Heart right ventricle (tissue), 16 donors: ENCODE measurements at regions not wholly inside any gene's neighbourhood (a gene's known extent, or its start where the extent isn't known, plus 50 kb on each side); places are given as distances from the start of the nearest gene placed in this dataset.

ENCODE experiments used
- ATAC-seq, 8 donors: fragments of 200-7000 bp; cut with Tn5 transposase; one replicate each; pipeline ENCODE4 v1.9.1; 2020; ENCODE audit warnings: mild to moderate bottlenecking in 8 of 8, moderate library complexity in 8 of 8, moderate number of reproducible peaks in 1 of 8
- DNase-seq, 2 donors: peaks; one replicate each; pipeline ENCODE4 v3.0.0-alpha.2; 2020
- H3K27ac ChIP-seq, 10 donors: fragments of 200-600 bp; sonication (generic) in 2 of 10; one replicate each; pipeline versions ENCODE4 v1.5.0 to v1.8.0; 2020 to 2022; ENCODE audit warnings: mild to moderate bottlenecking in 3 of 10
- H3K27me3 ChIP-seq, 7 donors: fragments of 200-600 bp; one replicate each; pipeline ENCODE4 v1.8.0; 2021 to 2022; ENCODE audit warnings: mild to moderate bottlenecking in 2 of 7
- H3K36me3 ChIP-seq, 9 donors: fragments of 200-600 bp; sonication (generic) in 1 of 9; one replicate each; pipeline versions ENCODE4 v1.5.0 to v1.8.0; 2020 to 2022; ENCODE audit warnings: mild to moderate bottlenecking in 2 of 9
- H3K4me1 ChIP-seq, 9 donors: fragments of 200-600 bp; sonication (generic) in 1 of 9; one replicate each; pipeline versions ENCODE4 v1.5.0 to v1.8.0; 2020 to 2022; ENCODE audit warnings: mild to moderate bottlenecking in 4 of 9
- H3K4me3 ChIP-seq, 10 donors: fragments of 200-600 bp; sonication (generic) in 2 of 10; one replicate each; pipeline versions ENCODE4 v1.5.0 to v1.8.0; 2020 to 2022; ENCODE audit warnings: mild to moderate bottlenecking in 7 of 10, moderate library complexity in 2 of 10
- H3K9me3 ChIP-seq, 11 donors: fragments of 200-600 bp in 10 of 11; sonication (generic) in 2 of 11; one replicate each; pipeline versions ENCODE4 v1.5.0 to v1.8.0; 2013 to 2022; ENCODE audit warnings: mild to moderate bottlenecking in 2 of 11, control low read depth in 1 of 11, moderate library complexity in 1 of 11
- CTCF ChIP-seq, 9 donors: fragments of 200-600 bp; sonication (generic) in 2 of 9; IDR thresholded peaks; one replicate each; pipeline versions ENCODE4 v1.5.0 to v1.8.0; 2021 to 2022; ENCODE audit warnings: antibody characterized with exemption in 9 of 9, mild to moderate bottlenecking in 5 of 9, moderate library complexity in 1 of 9
- WGBS, 2 donors: extraction: QIAGEN DNeasy Blood & Tissue Kit; methylation state at CpG; one replicate each; pipeline ENCODE4 v1.1.7; 2013; ENCODE audit warnings: inconsistent platforms in 1 of 2; 5-methylcytosine and 5-hydroxymethylcytosine counted together
- intact Hi-C, 10 donors: fragments of 100-400 bp; cut with DNase I; formaldehyde crosslinking; loops; one replicate each; pipeline versions ENCODE4 v1.11.1 to v1.14.2; 2022
- donor health status: Arrhythmogenic right ventricular cardiomyopathy.
- donor health status: ischemic (EF 13 %, LVEDD 7.1; RV severe dilation, severe dysfunction).
- donor health status: healthy with polysubstance abuse.
- donor health status: DM: no; HTN: yes; CAD: no.
- donor health status: DM: no; HTN: no; CAD: no.
- donor health status: ischemic (EF 25% LVEDD 6.9; RV normal size, moderate dysfunction).
- donor health status: ischemic (EF 25% LVEDD 5.7; RV mildly dilated, moderate dysfunction).
- donor health status: healthy.
- donor health status: DM: yes; HTN: yes; CAD: no.
- donor health status: Ischemic cardiomyopathy.
- donor health status: ischemic (EF 35%, LVEDD 5.7; RV mildly dilated, moderate dysfunction).
- donor health status: nonischemic (EF 11% LVEDD 7.7; RV severe dilation, severe dysfunction).
- donor health status: DM: yes; HTN: yes; CAD: no.
- donor health status: PGD.
- donor health status: ischemic (EF 29% LVEDD 5.4; RV normal size, mild dysfunction).
- donor health status: nonischemic (EF 23%, LVEDD 6.1; RV moderate dilation, normal function).

GRCh38 chr1:68320349-68320748 lies 88.0 kb upstream of the WLS start:
- intact Hi-C loops = loop anchor here in 9 of 10 donors (2.0 to 10.0 kb wide), 6 partner anchors 86 to 556 kb away; partner anchors contain the start of gene WLS (in 4 of the 9)
- Histone ChIP-seq H3K4me1 (peaks cover 0 to 14% (median 0%) of the 10 kb centered on the region in 9 donors), H3K4me3 (no peak overlapping the region), H3K9me3 (no peaks in the 10 kb centered on the region), H3K36me3 (no peaks in the 10 kb centered on the region), H3K27me3 (no peaks in the 10 kb centered on the region), H3K27ac (no peak overlapping the region)
- no peak for TF ChIP-seq CTCF (IDR thresholded peaks at IDR 0.05)
- DNase-seq (no peak), ATAC-seq (no peak)
- WGBS, 2 donors = 81 to 85% methylated on average over 4 of the region's 4 CpGs

DNA sequence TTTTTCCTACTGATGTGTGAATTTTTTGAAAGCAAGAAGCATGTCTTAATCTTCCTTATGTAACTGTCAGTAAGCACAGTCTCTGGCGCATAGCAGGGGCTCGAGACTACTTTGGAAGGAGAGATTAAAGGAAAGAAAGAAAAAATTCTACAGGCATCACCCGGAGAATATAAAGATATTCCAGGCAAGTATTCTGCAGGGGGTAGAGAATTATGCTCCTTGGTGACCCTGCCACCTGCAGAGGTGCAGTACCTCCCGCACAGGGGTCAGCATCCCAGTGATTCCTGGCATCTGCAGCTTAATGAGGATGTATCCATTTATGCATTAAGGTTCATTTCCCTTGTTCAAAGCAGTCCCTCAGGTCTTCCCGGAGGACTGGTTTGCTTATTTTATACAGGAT lies 87.6 kb upstream of the WLS start:
- intact Hi-C loops = loop anchor here (2.0 to 10.0 kb wide), 7 partner anchors 85 to 555 kb away; partner anchors contain the start of gene WLS (in 5 of the 10)
- H3K36me3 ChIP-seq = no peaks in the 10 kb centered on the region
- H3K4me3 ChIP-seq = no peak overlapping the region
- no peak overlapping the region for H3K27ac ChIP-seq
- DNase-seq (no peak), ATAC-seq (no peak)
- WGBS, 2 donors = 55 to 62% methylated on average over 5 of the region's 5 CpGs
- no peaks in the 10 kb centered on the region for H3K9me3 ChIP-seq
- H3K27me3 ChIP-seq = no peaks in the 10 kb centered on the region
- no peak for TF ChIP-seq CTCF (IDR thresholded peaks at IDR 0.05)
- H3K4me1 ChIP-seq = peaks cover 0 to 14% (median 0%) of the 10 kb centered on the region in 9 donors

GRCh38 chr1:68317543-68317942 lies 85.2 kb upstream of the WLS start:
- no peak overlapping the region for H3K4me3 ChIP-seq
- no peak overlapping the region for H3K27ac ChIP-seq
- ATAC-seq (no peak), DNase-seq (no peak)
- no peak for TF ChIP-seq CTCF (IDR thresholded peaks at IDR 0.05)
- H3K27me3 ChIP-seq = no peaks in the 10 kb centered on the region
- H3K36me3 ChIP-seq = no peaks in the 10 kb centered on the region
- intact Hi-C loops = loop anchor here in 2 of 10 donors (10.0 kb wide), 2 partner anchors 83 to 193 kb away; partner anchors contain the start of gene WLS (in 1 of the 2)
- H3K4me1 ChIP-seq = peaks cover 0 to 15% (median 0%) of the 10 kb centered on the region in 9 donors
- WGBS, 2 donors = 83 to 95% methylated on average over 2 of the region's 2 CpGs
- H3K9me3 ChIP-seq = no peaks in the 10 kb centered on the region

DNA sequence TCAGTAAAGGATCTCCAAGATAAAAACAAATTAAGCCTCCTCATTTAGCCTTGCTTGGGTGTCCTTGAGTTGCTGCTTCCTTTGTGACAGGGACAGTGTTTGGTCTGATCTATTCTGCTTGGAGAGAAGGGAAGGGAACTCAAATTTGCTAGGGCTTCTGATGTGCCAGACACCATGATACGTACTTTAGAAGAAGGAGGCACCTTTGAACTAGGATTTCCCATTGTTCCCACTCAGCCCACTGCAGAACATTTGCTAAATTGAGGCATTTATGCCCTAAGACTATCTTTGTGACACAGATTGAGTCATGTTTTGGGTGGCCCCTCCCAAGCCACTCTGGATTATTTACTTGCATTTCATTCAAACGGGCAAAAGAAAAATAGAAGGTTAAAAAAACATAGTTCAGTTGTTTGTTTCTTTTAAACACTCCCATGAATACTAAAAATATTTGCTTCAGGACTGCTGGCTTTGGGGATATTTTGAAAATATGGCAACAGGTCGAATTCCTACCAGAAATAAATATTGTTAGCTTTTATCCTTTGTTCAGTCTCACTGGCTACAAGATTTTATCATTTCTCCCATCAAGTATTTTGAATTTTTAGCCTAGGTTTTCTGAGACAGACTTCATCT lies 81.9 kb upstream of the WLS start:
- H3K9me3 ChIP-seq = no peaks in the 10 kb centered on the region
- no peaks in the 10 kb centered on the region for H3K36me3 ChIP-seq
- no peak overlapping the region for H3K4me3 ChIP-seq
- no peaks in the 10 kb centered on the region for H3K27me3 ChIP-seq
- intact Hi-C loops = loop anchor here in 2 of 10 donors (10.0 kb wide), 2 partner anchors 79 to 189 kb away; partner anchors contain the start of gene WLS (in 1 of the 2)
- no peak overlapping the region for H3K27ac ChIP-seq
- peaks cover 0 to 11% (median 0%) of the 10 kb centered on the region in 9 donors for H3K4me1 ChIP-seq
- DNase-seq (no peak), ATAC-seq (no peak)
- 53 to 62% methylated on average over 3 of the region's 3 CpGs for WGBS, 2 donors
- TF ChIP-seq CTCF (IDR thresholded peaks at IDR 0.05) = no peak
